MM.1S (cell line): ENCODE measurements at regions not wholly inside any gene's neighbourhood (a gene's known extent, or its start where the extent isn't known, plus 50 kb on each side); places are given as distances from the start of the nearest gene placed in this dataset.

Source experiments
- CTCF ChIP-seq: fragments of 300-600 bp; sonication (generic); IDR thresholded peaks from 2 replicates; pipeline ENCODE4 v1.5.1; 2016; ENCODE audit warnings: antibody characterized with exemption, low read length, mixed read lengths
- EZH2 ChIP-seq: fragments of 300-600 bp; sonication (generic); optimal IDR thresholded peaks from 2 replicates; pipeline ENCODE3; 2017; ENCODE audit warnings: low read depth, mild to moderate bottlenecking, antibody characterized with exemption, low read length, mixed read lengths
- EZH2phosphoT487 ChIP-seq: fragments of 300-600 bp; sonication (generic); IDR thresholded peaks from 2 replicates; pipeline ENCODE4 v1.6.1; 2018; ENCODE audit warnings: antibody characterized with exemption, low read length

DNA sequence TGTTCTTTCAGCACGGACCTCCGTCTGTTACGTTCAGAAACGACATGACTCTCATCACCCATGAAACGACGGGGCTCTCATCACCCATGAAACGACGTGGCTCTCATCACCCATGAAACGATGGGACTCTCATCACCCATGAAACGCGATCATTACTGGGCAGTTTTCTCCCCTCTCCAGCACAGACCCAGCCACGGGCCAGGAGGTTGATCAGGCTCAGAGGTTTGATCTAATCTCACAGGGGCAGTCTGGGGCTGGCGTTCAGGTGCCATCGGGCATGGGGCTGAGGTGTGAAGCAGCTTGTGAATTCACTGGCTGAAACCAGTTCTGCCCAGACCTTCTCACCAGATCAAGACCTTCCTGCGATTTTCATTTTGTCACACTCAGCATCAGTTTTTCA lies 296.4 kb downstream of the NDUFA10 start:
- no peak for TF ChIP-seq CTCF
- no peak for TF ChIP-seq EZH2phosphoT487
- no peak for TF ChIP-seq EZH2
